GM12864 (cell line): ENCODE measurements at regions not wholly inside any gene's neighbourhood (a gene's known extent, or its start where the extent isn't known, plus 50 kb on each side); places are given as distances from the start of the nearest gene placed in this dataset.
"Not testable (repeated sequence)": the region's sequence is repeated elsewhere in the genome, so short reads cannot be mapped to it uniquely, and the experiment has no call there.

Experiments
- DNase-seq: peaks from one replicate; pipeline ENCODE4 v3.0.0-alpha.2; 2011; ENCODE audit warnings: low read depth
- H3K4me3 ChIP-seq: 2 replicates; pipeline ENCODE4 v1.5.1; 2011; ENCODE audit warnings: mild to moderate bottlenecking, low read depth, low read length, control low read depth
- CTCF ChIP-seq: IDR thresholded peaks from 2 replicates; pipeline ENCODE4 v1.5.1; 2011; ENCODE audit warnings: low read depth, mild to moderate bottlenecking, moderate library complexity, low read length, control low read depth, inconsistent platforms; ENCODE audit errors: missing control alignments

- DNase-seq: no peak
- no peak for TF ChIP-seq CTCF
- H3K4me3 ChIP-seq: no peak overlapping the region
These were observed 99.9 kb upstream of the SLC24A4 start for GRCh38 chr14:92223025-92223424.

GRCh38 chr14:92224358-92224954, 98.5 kb upstream of the SLC24A4 start:
- no peak for DNase-seq
- TF ChIP-seq CTCF: no peak
- no peak overlapping the region for H3K4me3 ChIP-seq

GRCh38 chr14:92225731-92226130, 97.2 kb upstream of the SLC24A4 start:
- DNase-seq: no peak

GRCh38 chr14:92226166-92226565, 96.8 kb upstream of the SLC24A4 start:
- not testable (repeated sequence) for DNase-seq, H3K4me3 ChIP-seq

More at GRCh38 chr14:92225731-92226130, 97.2 kb upstream of the SLC24A4 start:
- no peak for TF ChIP-seq CTCF
- H3K4me3 ChIP-seq: no peak overlapping the region

GRCh38 chr14:92236243-92236900, 86.6 kb upstream of the SLC24A4 start:
- no peak overlapping the region for H3K4me3 ChIP-seq
- TF ChIP-seq CTCF: no peak
- no peak for DNase-seq

GRCh38 chr14:92240658-92241057, 82.3 kb upstream of the SLC24A4 start:
- DNase-seq: no peak
- TF ChIP-seq CTCF: no peak
- no peak overlapping the region for H3K4me3 ChIP-seq

- no peak for DNase-seq
- no peak for TF ChIP-seq CTCF
- no peak overlapping the region for H3K4me3 ChIP-seq
These were observed 80.9 kb upstream of the SLC24A4 start for GRCh38 chr14:92241966-92242595.
